CD4-positive, alpha-beta T cell (primary cell): ENCODE measurements at regions not wholly inside any gene's neighbourhood (a gene's known extent, or its start where the extent isn't known, plus 50 kb on each side); places are given as distances from the start of the nearest gene placed in this dataset.

Experiments
- ATAC-seq: fragments of 200-7000 bp; cut with Tn5 transposase; one replicate; pipeline ENCODE4 v1.10.0; 2022; ENCODE audit warnings: mild to moderate bottlenecking; ENCODE audit not compliant: poor library complexity
- CTCF ChIA-PET: fragments of 350-600 bp; sonication (Branson Sonifier 250); formaldehyde crosslinking; loops from one replicate; lab custom pipeline; 2021; ENCODE audit warnings: antibody characterized with exemption, inconsistent platforms; lab: Charles Lee
- POLR2A ChIA-PET: fragments of 350-600 bp; sonication (Branson Sonifier 250); formaldehyde crosslinking; loops from one replicate; lab custom pipeline; 2021; ENCODE audit warnings: antibody characterized with exemption, inconsistent platforms; lab: Charles Lee
- DNase-seq, 14 experiments: peaks; one replicate each; pipeline ENCODE4 v3.0.0-alpha.2; 2013 to 2020; ENCODE audit warnings: mixed read lengths in 2 of 14
- H3K27ac ChIP-seq, 2 donors: one replicate each; pipeline versions ENCODE4 v1.5.1 to v1.7.0; 2013; ENCODE audit warnings: low read length in 2 of 2, low read depth in 1 of 2, mild to moderate bottlenecking in 1 of 2
- H3K27me3 ChIP-seq, 2 experiments: 1 replicate in 1 of 2; 2 replicates in 1 of 2; pipeline versions ENCODE4 v1.6.1 to v1.7.0; 2013; ENCODE audit warnings: low read length in 2 of 2, control low read depth in 1 of 2, mild to moderate bottlenecking in 1 of 2, moderate library complexity in 1 of 2; ENCODE audit not compliant: insufficient read depth in 2 of 2, control insufficient read depth in 1 of 2
- H3K36me3 ChIP-seq: one replicate; pipeline ENCODE4 v1.6.1; 2013; ENCODE audit warnings: low read length, control low read depth; ENCODE audit not compliant: insufficient read depth
- H3K4me1 ChIP-seq: one replicate; pipeline ENCODE4 v1.6.1; 2013; ENCODE audit warnings: low read length, control low read depth; ENCODE audit not compliant: insufficient read depth
- H3K4me3 ChIP-seq: one replicate; pipeline ENCODE4 v1.5.1; 2013; ENCODE audit warnings: mild to moderate bottlenecking, low read length, moderate library complexity
- H3K9me3 ChIP-seq, 2 experiments: 1 replicate in 1 of 2; 2 replicates in 1 of 2; pipeline versions ENCODE4 v1.6.1 to v1.7.0; 2013; ENCODE audit warnings: low read length in 2 of 2, mild to moderate bottlenecking in 2 of 2, control low read depth in 1 of 2, moderate library complexity in 1 of 2; ENCODE audit not compliant: control insufficient read depth in 1 of 2, insufficient read depth in 1 of 2
- H3K27ac Mint-ChIP-seq: one replicate; pipeline ENCODE4 v1.8.0; 2020; ENCODE audit warnings: mixed read lengths
- H3K27me3 Mint-ChIP-seq: one replicate; pipeline ENCODE4 v1.8.0; 2021; ENCODE audit warnings: mixed read lengths
- H3K36me3 Mint-ChIP-seq: one replicate; pipeline ENCODE4 v1.8.0; 2021; ENCODE audit warnings: low read depth, mixed read lengths
- H3K4me1 Mint-ChIP-seq: one replicate; pipeline ENCODE4 v1.8.0; 2021; ENCODE audit warnings: low read depth, mixed read lengths
- H3K4me3 Mint-ChIP-seq: one replicate; pipeline ENCODE4 v1.8.0; 2020; ENCODE audit warnings: mild to moderate bottlenecking, mixed read lengths
- H3K9me3 Mint-ChIP-seq: one replicate; pipeline ENCODE4 v1.8.0; 2020; ENCODE audit warnings: mixed read lengths
- intact Hi-C, 2 experiments: fragments of 100-400 bp; cut with DNase I in 1 of 2; cut with micrococcal nuclease in 1 of 2; formaldehyde crosslinking; loops; one replicate each; pipeline versions ENCODE4 v1.15.1 to v1.9.0; 2023 to 2025; cut with DNase I, micrococcal nuclease
- TF ChIP-seq, protein P1 (sequence below): fragments of 200-600 bp; IDR thresholded peaks from one replicate; pipeline ENCODE4 v1.8.0; 2022; ENCODE audit warnings: antibody characterized with exemption, mild to moderate bottlenecking

DNA sequence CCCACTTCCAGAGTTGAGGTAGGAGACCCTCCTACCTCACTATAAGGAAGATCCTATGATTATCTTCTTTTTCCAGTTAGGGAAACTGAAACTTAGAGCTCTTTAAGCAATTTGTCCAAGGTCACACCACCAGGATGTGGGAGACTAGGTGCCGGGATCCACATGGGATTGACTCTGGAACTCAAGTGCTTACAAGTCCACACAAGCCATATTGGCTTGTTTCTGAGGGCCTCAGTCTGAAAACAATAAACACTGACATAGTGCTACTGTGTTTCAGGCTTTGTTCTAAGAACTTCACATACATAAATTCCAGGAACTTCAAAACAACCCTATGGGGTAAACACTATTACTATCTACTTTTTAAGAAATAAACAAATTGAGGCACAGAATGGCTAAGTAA, 481.3 kb downstream of the ZSWIM6 start:
- no peaks in the 10 kb centered on the region for H3K4me1 ChIP-seq
- TF ChIP-seq, protein P1, sequence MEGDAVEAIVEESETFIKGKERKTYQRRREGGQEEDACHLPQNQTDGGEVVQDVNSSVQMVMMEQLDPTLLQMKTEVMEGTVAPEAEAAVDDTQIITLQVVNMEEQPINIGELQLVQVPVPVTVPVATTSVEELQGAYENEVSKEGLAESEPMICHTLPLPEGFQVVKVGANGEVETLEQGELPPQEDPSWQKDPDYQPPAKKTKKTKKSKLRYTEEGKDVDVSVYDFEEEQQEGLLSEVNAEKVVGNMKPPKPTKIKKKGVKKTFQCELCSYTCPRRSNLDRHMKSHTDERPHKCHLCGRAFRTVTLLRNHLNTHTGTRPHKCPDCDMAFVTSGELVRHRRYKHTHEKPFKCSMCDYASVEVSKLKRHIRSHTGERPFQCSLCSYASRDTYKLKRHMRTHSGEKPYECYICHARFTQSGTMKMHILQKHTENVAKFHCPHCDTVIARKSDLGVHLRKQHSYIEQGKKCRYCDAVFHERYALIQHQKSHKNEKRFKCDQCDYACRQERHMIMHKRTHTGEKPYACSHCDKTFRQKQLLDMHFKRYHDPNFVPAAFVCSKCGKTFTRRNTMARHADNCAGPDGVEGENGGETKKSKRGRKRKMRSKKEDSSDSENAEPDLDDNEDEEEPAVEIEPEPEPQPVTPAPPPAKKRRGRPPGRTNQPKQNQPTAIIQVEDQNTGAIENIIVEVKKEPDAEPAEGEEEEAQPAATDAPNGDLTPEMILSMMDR, result no peak
- no peak overlapping the region for H3K4me3 Mint-ChIP-seq
- no peaks in the 10 kb centered on the region for H3K36me3 Mint-ChIP-seq
- no peak overlapping the region for H3K27ac Mint-ChIP-seq
- H3K27me3 ChIP-seq, result no peaks in the 10 kb centered on the region
- no peak for DNase-seq
- no peak overlapping the region for H3K4me3 ChIP-seq
- intact Hi-C loops, result no loop called here
- CTCF ChIA-PET, result no interaction called here
- H3K27me3 Mint-ChIP-seq, result peaks cover 20% of the 10 kb centered on the region
- H3K27ac ChIP-seq, result no peak overlapping the region
- H3K9me3 Mint-ChIP-seq, result no peaks in the 10 kb centered on the region
- H3K36me3 ChIP-seq, result no peaks in the 10 kb centered on the region
- H3K4me1 Mint-ChIP-seq, result no peaks in the 10 kb centered on the region
- POLR2A ChIA-PET, result no interaction called here
- peaks cover 0 to 3% of the 10 kb centered on the region in 2 experiments for H3K9me3 ChIP-seq
- ATAC-seq, result no peak

DNA sequence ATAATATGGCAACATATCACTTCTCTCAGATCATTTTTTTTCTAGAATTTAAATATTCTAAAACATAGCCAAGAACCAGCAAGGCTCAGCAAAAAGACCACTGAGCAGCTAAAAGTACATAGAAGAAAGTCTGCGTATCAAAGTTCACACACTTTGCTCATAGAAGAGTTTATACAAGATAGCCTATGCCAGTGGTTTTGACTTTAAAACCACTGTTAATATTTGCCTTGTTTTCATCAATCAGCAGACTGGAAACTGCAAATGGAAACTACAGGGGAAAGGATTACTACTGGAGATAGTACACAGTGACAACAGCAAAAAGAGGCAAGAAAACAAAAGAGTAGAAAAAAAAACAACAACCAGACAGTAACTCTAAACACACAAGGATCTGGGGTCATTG, 483.3 kb downstream of the ZSWIM6 start:
- H3K4me3 ChIP-seq, result no peak overlapping the region
- no peak overlapping the region for H3K27ac ChIP-seq
- H3K27me3 ChIP-seq, result no peaks in the 10 kb centered on the region
- no peak for DNase-seq
- POLR2A ChIA-PET, result no interaction called here
- no peak for ATAC-seq
- no peak overlapping the region for H3K4me3 Mint-ChIP-seq
- H3K9me3 ChIP-seq, result peaks cover 0 to 3% of the 10 kb centered on the region in 2 experiments
- H3K4me1 ChIP-seq, result no peaks in the 10 kb centered on the region
- TF ChIP-seq, protein P1, result no peak
- H3K4me1 Mint-ChIP-seq, result no peaks in the 10 kb centered on the region
- no peaks in the 10 kb centered on the region for H3K36me3 Mint-ChIP-seq
- peaks cover 3% of the 10 kb centered on the region for H3K9me3 Mint-ChIP-seq
- intact Hi-C loops, result no loop called here
- CTCF ChIA-PET, result no interaction called here
- no peak overlapping the region for H3K27ac Mint-ChIP-seq
- H3K27me3 Mint-ChIP-seq, result peaks cover 20% of the 10 kb centered on the region
- no peaks in the 10 kb centered on the region for H3K36me3 ChIP-seq

DNA sequence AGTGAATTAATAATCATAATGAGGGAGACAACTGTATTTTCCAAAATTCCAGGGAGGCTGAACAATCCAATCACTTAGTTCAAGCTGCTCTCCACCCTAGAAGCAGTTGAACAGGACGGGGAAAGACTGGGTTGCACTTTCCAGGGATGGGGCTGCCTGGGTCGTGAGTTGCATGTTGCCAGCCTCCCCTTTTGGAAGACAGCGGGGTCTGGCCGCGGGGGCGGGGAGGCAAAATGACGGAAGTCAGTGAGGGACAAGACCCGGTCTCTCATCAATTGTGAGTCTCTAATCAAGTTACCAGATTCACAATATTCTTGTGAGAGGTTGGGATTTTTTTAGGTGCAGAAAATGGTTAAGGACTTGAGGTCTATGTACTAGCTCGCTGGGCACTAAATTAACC, 484.1 kb downstream of the ZSWIM6 start:
- H3K27me3 Mint-ChIP-seq, result peaks cover 20% of the 10 kb centered on the region
- ATAC-seq (no peak), DNase-seq (no peak)
- POLR2A ChIA-PET, result no interaction called here
- H3K27ac Mint-ChIP-seq, result no peak overlapping the region
- Histone ChIP-seq H3K27ac (no peak overlapping the region), H3K9me3 (peaks cover 0 to 3% of the 10 kb centered on the region in 2 experiments), H3K36me3 (no peaks in the 10 kb centered on the region), H3K4me1 (no peaks in the 10 kb centered on the region), H3K4me3 (no peak overlapping the region), H3K27me3 (no peaks in the 10 kb centered on the region)
- no peaks in the 10 kb centered on the region for H3K36me3 Mint-ChIP-seq
- TF ChIP-seq, protein P1, result no peak
- H3K9me3 Mint-ChIP-seq, result peaks cover 3% of the 10 kb centered on the region
- no peaks in the 10 kb centered on the region for H3K4me1 Mint-ChIP-seq
- CTCF ChIA-PET, result no interaction called here
- intact Hi-C loops, result no loop called here
- H3K4me3 Mint-ChIP-seq, result no peak overlapping the region
